Suprapubic skin (tissue), 2 donors: ENCODE measurements at regions not wholly inside any gene's neighbourhood (a gene's known extent, or its start where the extent isn't known, plus 50 kb on each side); places are given as distances from the start of the nearest gene placed in this dataset.

Experiments used
- EP300 ChIP-seq: sonication (generic); formaldehyde crosslinking; IDR thresholded peaks from one replicate; pipeline ENCODE4 v1.6.1; 2017; ENCODE audit warnings: antibody characterized with exemption
- POLR2A ChIP-seq, 2 donors: fragments of 450-650 bp; IDR thresholded peaks; one replicate each; pipeline ENCODE4 v1.6.1; 2017; ENCODE audit warnings: antibody characterized with exemption in 2 of 2, mild to moderate bottlenecking in 2 of 2, moderate library complexity in 2 of 2

DNA sequence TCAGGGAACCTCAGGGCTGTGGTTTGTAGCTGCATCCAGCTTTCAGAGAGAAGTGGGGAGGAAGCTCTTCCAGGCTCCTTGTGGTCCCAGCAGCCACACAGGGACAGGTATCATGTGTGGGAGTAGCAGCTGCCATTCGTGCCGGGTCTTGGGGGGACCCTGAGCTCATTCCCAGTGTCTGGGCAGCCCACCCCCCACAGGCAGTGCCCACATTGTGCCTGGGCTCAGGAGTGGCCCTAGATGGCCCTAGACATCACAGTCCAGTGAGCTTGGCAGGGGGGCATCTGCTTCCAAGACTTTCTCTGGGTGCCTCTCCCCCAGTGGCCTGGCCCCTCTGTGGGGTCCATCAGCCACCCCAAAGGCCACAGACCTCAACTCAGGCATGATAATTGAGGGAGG, 619.7 kb downstream of the BRD1 start:
- TF ChIP-seq EP300 = no peak
- no peak for TF ChIP-seq POLR2A (IDR thresholded peaks at IDR 0.05)
